ENCODE measurements at regions not wholly inside any gene's neighbourhood (a gene's known extent, or its start where the extent isn't known, plus 50 kb on each side); places are given as distances from the start of the nearest gene placed in this dataset.

DNA sequence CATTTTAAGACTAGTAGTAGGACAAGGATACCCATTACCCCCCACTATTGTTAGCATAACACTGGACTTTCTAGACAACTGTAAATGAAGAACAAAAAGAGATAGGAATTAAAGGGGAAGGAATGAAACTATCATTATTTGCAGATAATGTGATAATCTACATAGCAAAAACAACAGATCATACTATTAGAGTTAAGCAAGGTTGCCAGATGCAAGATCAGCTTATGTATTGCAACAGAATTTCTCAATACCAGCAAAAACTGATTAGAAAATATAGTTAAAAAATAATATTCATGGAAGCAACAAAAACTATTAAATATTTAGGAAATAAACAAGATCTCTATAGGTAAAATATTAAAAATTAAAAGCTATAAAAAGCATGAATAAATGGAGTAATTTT is 194.4 kb upstream of the SPRED2 start:
- Histone ChIP-seq H3F3A (replicated peaks; ENCODE audit: insufficient read depth) (peaks cover 4% of the 10 kb centered on the region), H3K27ac (ENCODE audit: low read depth in 2 of 2, low read length in 1 of 2) (no peak overlapping the region), H4K20me1 (ENCODE audit: insufficient read depth) (no peaks in the 10 kb centered on the region), H3K36me3 (replicated peaks in 1 of 2; ENCODE audit: control insufficient read depth in 1 of 2, insufficient read depth in 2 of 2, low read length in 1 of 2) (no peaks in the 10 kb centered on the region), H3K9ac (no peak overlapping the region), H3K27me3 (ENCODE audit: insufficient read depth) (no peaks in the 10 kb centered on the region), H3K9me2 (no peaks in the 10 kb centered on the region), H3K4me2 (no peak overlapping the region), H3K79me2 (ENCODE audit: insufficient read depth) (no peaks in the 10 kb centered on the region), H2AFZ (ENCODE audit: low read depth) (no peak overlapping the region), H3K4me1 (ENCODE audit: control insufficient read depth in 1 of 2, insufficient read depth in 2 of 2, low read depth in 1 of 2, low read length in 1 of 2) (peaks cover 0 to 3% of the 10 kb centered on the region in 2 experiments; a peak in 1 of 4 replicates), H3K4me3 (ENCODE audit: low read depth in 2 of 2, low read length in 1 of 2) (no peak overlapping the region), H3K9me3 (no peaks in the 10 kb centered on the region)
- DNase-seq, result no peak
- POLR2A ChIA-PET, result no interaction called here
- TF ChIP-seq GABPA (IDR thresholded peaks at IDR 0.05; ENCODE audit: low read depth), result no peak
- TF ChIP-seq SMC3 (IDR thresholded peaks at IDR 0.05; ENCODE audit: low read depth, low read length), result no peak
- TF ChIP-seq, protein P1, sequence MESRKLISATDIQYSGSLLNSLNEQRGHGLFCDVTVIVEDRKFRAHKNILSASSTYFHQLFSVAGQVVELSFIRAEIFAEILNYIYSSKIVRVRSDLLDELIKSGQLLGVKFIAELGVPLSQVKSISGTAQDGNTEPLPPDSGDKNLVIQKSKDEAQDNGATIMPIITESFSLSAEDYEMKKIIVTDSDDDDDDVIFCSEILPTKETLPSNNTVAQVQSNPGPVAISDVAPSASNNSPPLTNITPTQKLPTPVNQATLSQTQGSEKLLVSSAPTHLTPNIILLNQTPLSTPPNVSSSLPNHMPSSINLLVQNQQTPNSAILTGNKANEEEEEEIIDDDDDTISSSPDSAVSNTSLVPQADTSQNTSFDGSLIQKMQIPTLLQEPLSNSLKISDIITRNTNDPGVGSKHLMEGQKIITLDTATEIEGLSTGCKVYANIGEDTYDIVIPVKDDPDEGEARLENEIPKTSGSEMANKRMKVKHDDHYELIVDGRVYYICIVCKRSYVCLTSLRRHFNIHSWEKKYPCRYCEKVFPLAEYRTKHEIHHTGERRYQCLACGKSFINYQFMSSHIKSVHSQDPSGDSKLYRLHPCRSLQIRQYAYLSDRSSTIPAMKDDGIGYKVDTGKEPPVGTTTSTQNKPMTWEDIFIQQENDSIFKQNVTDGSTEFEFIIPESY (IDR thresholded peaks at IDR 0.05; ENCODE audit: borderline replicate concordance, low read depth), result no peak
- TF ChIP-seq TCF12 (IDR thresholded peaks at IDR 0.05), result no peak
- no peak for TF ChIP-seq MAX (IDR thresholded peaks at IDR 0.05; ENCODE audit: low read depth)
- TF ChIP-seq RXRA (IDR thresholded peaks at IDR 0.05; ENCODE audit: borderline replicate concordance, low read depth), result no peak
- TF ChIP-seq POLR2AphosphoS5 (IDR thresholded peaks at IDR 0.05; ENCODE audit: low read depth, low read length), result no peak
- no peak for TF ChIP-seq YY1 (IDR thresholded peaks at IDR 0.05; ENCODE audit: low read depth)
- CTCF ChIA-PET, result interaction anchor here (1.0 kb wide), 2 partner anchors 11 to 13 kb away, joined by 3 read pairs; no protein-coding TSS in a partner anchor

- no peak for DNase-seq
- Histone ChIP-seq H3K4me3 (ENCODE audit: low read depth in 2 of 2, low read length in 1 of 2) (no peak overlapping the region), H3K4me1 (ENCODE audit: control insufficient read depth in 1 of 2, insufficient read depth in 2 of 2, low read depth in 1 of 2, low read length in 1 of 2) (peaks cover 0 to 2% of the 10 kb centered on the region in 2 experiments; a peak in 1 of 4 replicates), H3F3A (replicated peaks; ENCODE audit: insufficient read depth) (peaks cover 4% of the 10 kb centered on the region), H3K79me2 (ENCODE audit: insufficient read depth) (no peaks in the 10 kb centered on the region), H3K27ac (ENCODE audit: low read depth in 2 of 2, low read length in 1 of 2) (no peak overlapping the region), H2AFZ (ENCODE audit: low read depth) (no peak overlapping the region), H4K20me1 (ENCODE audit: insufficient read depth) (no peaks in the 10 kb centered on the region), H3K36me3 (replicated peaks in 1 of 2; ENCODE audit: control insufficient read depth in 1 of 2, insufficient read depth in 2 of 2, low read length in 1 of 2) (no peaks in the 10 kb centered on the region), H3K27me3 (ENCODE audit: insufficient read depth) (no peaks in the 10 kb centered on the region; the same call in 1 of the 2 replicates), H3K4me2 (no peak overlapping the region), H3K9me3 (no peaks in the 10 kb centered on the region), H3K9ac (no peak overlapping the region), H3K9me2 (no peaks in the 10 kb centered on the region)
- ChIA-PET POLR2A (no interaction called here), CTCF (no interaction called here)
- TF ChIP-seq EP300 (IDR thresholded peaks at IDR 0.05; ENCODE audit: borderline replicate concordance in 1 of 2, low read depth in 1 of 2, low read length in 1 of 2) (no peak), ELF1 (IDR thresholded peaks at IDR 0.05) (no peak), JUND (IDR thresholded peaks at IDR 0.05) (no peak), NFIC (IDR thresholded peaks at IDR 0.05; ENCODE audit: borderline replicate concordance) (no peak), RFX5 (IDR thresholded peaks at IDR 0.05; ENCODE audit: low read length) (no peak), TCF12 (IDR thresholded peaks at IDR 0.05) (no peak), MAX (IDR thresholded peaks at IDR 0.05; ENCODE audit: low read depth) (no peak), GABPA (IDR thresholded peaks at IDR 0.05; ENCODE audit: low read depth) (no peak), FOXJ3 (CRISPR knock-in tag; IDR thresholded peaks at IDR 0.05) (no peak), REST (IDR thresholded peaks at IDR 0.05; ENCODE audit: low read depth, low read length) (no peak), TAF1 (IDR thresholded peaks at IDR 0.05; ENCODE audit: borderline replicate concordance, low read depth, low read length) (no peak), EZH2phosphoT487 (IDR thresholded peaks at IDR 0.05; ENCODE audit: borderline replicate concordance, low read depth) (no peak), TEAD4 (IDR thresholded peaks at IDR 0.05; ENCODE audit: borderline replicate concordance, insufficient read depth) (no peak), USF1 (IDR thresholded peaks at IDR 0.05; ENCODE audit: borderline replicate concordance, low read depth) (no peak)
- TF ChIP-seq, protein P2, sequence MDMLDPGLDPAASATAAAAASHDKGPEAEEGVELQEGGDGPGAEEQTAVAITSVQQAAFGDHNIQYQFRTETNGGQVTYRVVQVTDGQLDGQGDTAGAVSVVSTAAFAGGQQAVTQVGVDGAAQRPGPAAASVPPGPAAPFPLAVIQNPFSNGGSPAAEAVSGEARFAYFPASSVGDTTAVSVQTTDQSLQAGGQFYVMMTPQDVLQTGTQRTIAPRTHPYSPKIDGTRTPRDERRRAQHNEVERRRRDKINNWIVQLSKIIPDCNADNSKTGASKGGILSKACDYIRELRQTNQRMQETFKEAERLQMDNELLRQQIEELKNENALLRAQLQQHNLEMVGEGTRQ (IDR thresholded peaks at IDR 0.05; ENCODE audit: borderline replicate concordance, low read depth, low read length), result no peak
- TF ChIP-seq, protein P3, sequence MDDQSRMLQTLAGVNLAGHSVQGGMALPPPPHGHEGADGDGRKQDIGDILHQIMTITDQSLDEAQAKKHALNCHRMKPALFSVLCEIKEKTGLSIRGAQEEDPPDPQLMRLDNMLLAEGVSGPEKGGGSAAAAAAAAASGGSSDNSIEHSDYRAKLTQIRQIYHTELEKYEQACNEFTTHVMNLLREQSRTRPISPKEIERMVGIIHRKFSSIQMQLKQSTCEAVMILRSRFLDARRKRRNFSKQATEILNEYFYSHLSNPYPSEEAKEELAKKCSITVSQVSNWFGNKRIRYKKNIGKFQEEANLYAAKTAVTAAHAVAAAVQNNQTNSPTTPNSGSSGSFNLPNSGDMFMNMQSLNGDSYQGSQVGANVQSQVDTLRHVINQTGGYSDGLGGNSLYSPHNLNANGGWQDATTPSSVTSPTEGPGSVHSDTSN (IDR thresholded peaks at IDR 0.05), result no peak
These were observed 193.6 kb upstream of the SPRED2 start for GRCh38 chr2:65625982-65626381.
